K562 (cell line): ENCODE measurements at regions not wholly inside any gene's neighbourhood (a gene's known extent, or its start where the extent isn't known, plus 50 kb on each side); places are given as distances from the start of the nearest gene placed in this dataset.

Source experiments
- ATAC-seq: fragments of 200-7000 bp; cut with Tn5 transposase; 3 replicates; pipeline ENCODE4 v1.9.1; 2020; ENCODE audit warnings: moderate library complexity
- BruUV-seq: library from RNA; stranded (reverse); fragments of 400-500 nt; replicated peaks from 2 replicates; lab custom pipeline; 2021; lab: Mats Ljungman, UMichigan
- CTCF ChIA-PET: fragments of 300-600 bp; formaldehyde crosslinking; extraction: SDS; loops from one replicate; lab custom pipeline; 2021; ENCODE audit warnings: low intra/inter-chr PET ratio; lab: Yijun Ruan, JAX
- POLR2A ChIA-PET: fragments of 300-600, 350-650 bp; sonication (Branson Sonifier 250); formaldehyde crosslinking; extraction: SDS; loops from one replicate; lab custom pipeline; 2021; ENCODE audit warnings: antibody characterized with exemption, inconsistent platforms; lab: Yijun Ruan, JAX
- DNase-seq, 4 experiments: peaks; one replicate each; pipeline versions ENCODE4 v3.0.0 to v3.0.0-alpha.2; 2011 to 2018; ENCODE audit warnings: low spot score in 3 of 4, mixed read lengths in 3 of 4; ENCODE audit errors: extremely low read depth in 1 of 4
- FAIRE-seq: peaks from 2 replicates; lab custom pipeline; 2011; peaks lifted over from hg19 to GRCh38; lab: Jason Lieb, UNC
- H2AFZ ChIP-seq: 2 replicates; pipeline ENCODE4 v1.6.0; 2011; ENCODE audit warnings: low read depth, low read length, control low read depth, inconsistent platforms
- H3K27ac ChIP-seq: fragments of 200-600 bp; 3 replicates; pipeline ENCODE4 v1.8.0; 2011; ENCODE audit warnings: low read depth, mild to moderate bottlenecking, control low read depth, inconsistent platforms, low read length, moderate library complexity, mixed read lengths; ENCODE audit errors: extremely low read depth
- H3K27me3 ChIP-seq, 2 experiments: fragments of 300-600 bp in 1 of 2; 2 replicates in 1 of 2; 3 replicates in 1 of 2; pipeline versions ENCODE4 v1.6.0 to v1.8.0; 2011; ENCODE audit warnings: inconsistent platforms in 2 of 2, low read length in 2 of 2, mild to moderate bottlenecking in 1 of 2, mixed read lengths in 1 of 2, moderate library complexity in 1 of 2; ENCODE audit not compliant: control insufficient read depth in 2 of 2, insufficient read depth in 2 of 2
- H3K36me3 ChIP-seq: fragments of 300-600 bp; 3 replicates; pipeline ENCODE4 v1.8.0; 2011; ENCODE audit warnings: mild to moderate bottlenecking, low read length, inconsistent platforms; ENCODE audit not compliant: control insufficient read depth, insufficient read depth
- H3K4me1 ChIP-seq, 2 experiments: fragments of 200-600 bp in 1 of 2; replicated peaks in 1 of 2; 2 replicates in 1 of 2; 3 replicates in 1 of 2; pipeline versions ENCODE4 v1.5.1 to v1.8.0; 2011; ENCODE audit warnings: inconsistent platforms in 2 of 2, low read length in 2 of 2, mild to moderate bottlenecking in 1 of 2, mixed read lengths in 1 of 2, moderate library complexity in 1 of 2; ENCODE audit not compliant: control insufficient read depth in 2 of 2, insufficient read depth in 2 of 2
- H3K4me2 ChIP-seq: 2 replicates; pipeline ENCODE4 v1.6.1; 2011; ENCODE audit warnings: low read length, control low read depth, inconsistent platforms, mixed read lengths; ENCODE audit not compliant: insufficient read depth
- H3K4me3 ChIP-seq: fragments of 200-600 bp; sonication (generic), shearing (Covaris generic); 2 replicates; pipeline ENCODE4 v1.5.1; 2016; ENCODE audit warnings: control low read depth, inconsistent platforms
- H3K79me2 ChIP-seq: fragments of 200-600 bp; 3 replicates; pipeline ENCODE4 v1.8.0; 2011; ENCODE audit warnings: low read length, inconsistent platforms; ENCODE audit not compliant: control insufficient read depth, insufficient read depth
- H3K9ac ChIP-seq, 2 experiments: 2 replicates each; pipeline versions ENCODE4 v1.6.0 to v1.6.1; 2011; ENCODE audit warnings: low read depth in 2 of 2, low read length in 2 of 2, control low read depth in 1 of 2, inconsistent platforms in 1 of 2, mild to moderate bottlenecking in 1 of 2, mixed read lengths in 1 of 2; ENCODE audit not compliant: insufficient read depth in 1 of 2
- H3K9me1 ChIP-seq: one replicate; pipeline ENCODE4 v1.6.0; 2011; ENCODE audit warnings: inconsistent platforms, mild to moderate bottlenecking, low read length, moderate library complexity; ENCODE audit not compliant: control insufficient read depth, insufficient read depth
- H3K9me3 ChIP-seq: replicated peaks from 2 replicates; pipeline ENCODE4 v1.5.1; 2011; ENCODE audit warnings: low read depth, low read length, inconsistent platforms; ENCODE audit not compliant: control insufficient read depth, insufficient read depth
- H4K20me1 ChIP-seq: replicated peaks from 2 replicates; pipeline ENCODE4 v1.6.1; 2011; ENCODE audit warnings: low read length, inconsistent platforms, mixed read lengths; ENCODE audit not compliant: control insufficient read depth, insufficient read depth
- BRF1 ChIP-seq: IDR thresholded peaks from 3 replicates; pipeline ENCODE4 v1.6.1; 2011; ENCODE audit warnings: borderline replicate concordance, mild to moderate bottlenecking; ENCODE audit not compliant: insufficient read length; ENCODE audit errors: extremely low read depth
- CBFA2T3 ChIP-seq: fragments of 450-650 bp; IDR thresholded peaks from 2 replicates; pipeline ENCODE4 v1.6.1; 2017
- E4F1 ChIP-seq: fragments of 250-450 bp; sonication (Bioruptor Pico); IDR thresholded peaks from 2 replicates; pipeline ENCODE4 v1.5.0; 2021; ENCODE audit warnings: mild to moderate bottlenecking, borderline replicate concordance
- FOSL1 ChIP-seq: fragments of 200-800 bp; sonication (Bioruptor generic); conservative IDR thresholded peaks from 2 replicates; pipeline ENCODE4 v1.6.1; 2016; ENCODE audit warnings: missing genetic modification characterization, missing compliant biosample characterization
- FOXK1 ChIP-seq: sonication (generic); formaldehyde crosslinking; IDR thresholded peaks from 2 replicates; pipeline ENCODE4 v1.8.0; 2022; ENCODE audit warnings: missing genetic modification reagents, mild to moderate bottlenecking, borderline replicate concordance
- HMG20A ChIP-seq: fragments of 450-650 bp; formaldehyde crosslinking; conservative IDR thresholded peaks from 2 replicates; pipeline ENCODE4 v1.4.0; 2020; ENCODE audit warnings: mild to moderate bottlenecking, mixed read lengths
- MAFG ChIP-seq: fragments of 450-650 bp; conservative IDR thresholded peaks from 2 replicates; pipeline ENCODE4 v1.6.1; 2016; ENCODE audit warnings: missing genetic modification characterization, missing compliant biosample characterization
- PTBP1 ChIP-seq: fragments of 200-400 bp; formaldehyde crosslinking; IDR thresholded peaks from 2 replicates; pipeline ENCODE4 v1.6.1; 2017; ENCODE audit warnings: low read depth, low read length
- RAD21 ChIP-seq, 2 experiments: fragments of 250-450 bp in 1 of 2; fragments of 450-650 bp in 1 of 2; sonication (Bioruptor Pico) in 1 of 2; formaldehyde crosslinking in 1 of 2; IDR thresholded peaks in 1 of 2; conservative IDR thresholded peaks in 1 of 2; 2 replicates each; pipeline versions ENCODE4 v1.4.0 to v1.8.0; 2020 to 2022; ENCODE audit warnings: mild to moderate bottlenecking in 2 of 2, moderate library complexity in 1 of 2
- RBBP5 ChIP-seq: fragments of 200-600 bp; sonication (generic); IDR thresholded peaks from 2 replicates; pipeline ENCODE4 v1.6.1; 2012; ENCODE audit warnings: borderline replicate concordance, mild to moderate bottlenecking, low read length, control low read depth, inconsistent platforms; ENCODE audit not compliant: insufficient read depth, poor library complexity, severe bottlenecking
- SNIP1 ChIP-seq: fragments of 450-650 bp; IDR thresholded peaks from 2 replicates; pipeline ENCODE4 v1.7.1; 2017; ENCODE audit warnings: low read depth, mild to moderate bottlenecking
- TAF7 ChIP-seq: fragments of 450-650 bp; IDR thresholded peaks from 2 replicates; pipeline ENCODE4 v1.6.1; 2016; ENCODE audit warnings: missing genetic modification characterization, missing compliant biosample characterization
- TAL1 ChIP-seq: fragments of 450-650 bp; IDR thresholded peaks from 2 replicates; pipeline ENCODE4 v1.6.1; 2016; ENCODE audit warnings: mild to moderate bottlenecking
- TGIF2 ChIP-seq: sonication (generic); formaldehyde crosslinking; IDR thresholded peaks from 2 replicates; pipeline ENCODE4 v1.8.1; 2022; ENCODE audit warnings: mild to moderate bottlenecking, missing genetic modification reagents, moderate library complexity
- THAP12 ChIP-seq: fragments of 250-450 bp; sonication (Bioruptor Pico); IDR thresholded peaks from 2 replicates; pipeline ENCODE4 v1.9.0; 2021; ENCODE audit warnings: mild to moderate bottlenecking, inconsistent platforms
- ZBTB12 ChIP-seq: fragments of 250-450 bp; sonication (Bioruptor Pico); IDR thresholded peaks from 2 replicates; pipeline ENCODE4 v1.4.0; 2020
- ZBTB8A ChIP-seq: fragments of 450-650 bp; IDR thresholded peaks from 2 replicates; pipeline ENCODE4 v1.6.1; 2018; ENCODE audit warnings: mild to moderate bottlenecking, moderate library complexity; ENCODE audit not compliant: partially characterized antibody
- ZNF140 ChIP-seq: fragments of 250-450 bp; sonication (Bioruptor Pico); IDR thresholded peaks from 2 replicates; pipeline ENCODE4 v1.8.0; 2021; ENCODE audit warnings: moderate library complexity, mild to moderate bottlenecking, inconsistent platforms
- ZNF77 ChIP-seq: fragments of 250-450 bp; sonication (Bioruptor Pico); IDR thresholded peaks from 2 replicates; pipeline ENCODE4 v1.5.0; 2020
- ZNF785 ChIP-seq: fragments of 250-450 bp; sonication (Bioruptor Pico); IDR thresholded peaks from 2 replicates; pipeline ENCODE4 v1.4.0; 2020; ENCODE audit warnings: mild to moderate bottlenecking
- WGBS: fragments of 100-300 bp; shearing (Covaris generic); methylation state at CpG from one replicate; pipeline ENCODE4 v1.1.6; 2016; ENCODE audit warnings: low coverage, mixed read lengths; ENCODE audit not compliant: insufficient coverage; ENCODE audit errors: missing lambda C conversion rate; 5-methylcytosine and 5-hydroxymethylcytosine counted together
- in situ Hi-C: fragments of 300-500 bp; cut with MboI; formaldehyde crosslinking; loops from 4 replicates; pipeline ENCODE4 v1.15.0; 2018; ENCODE audit warnings: inconsistent platforms, mixed read lengths
- intact Hi-C: fragments of 100-400 bp; cut with micrococcal nuclease; formaldehyde crosslinking; loops from 2 replicates; pipeline ENCODE4 v1.14.2; 2022

GRCh38 chr21:41651406-41651805 is 115.4 kb downstream of the RIPK4 start:
- H3K9me1 ChIP-seq: no peaks in the 10 kb centered on the region
- H3K9ac ChIP-seq: no peak overlapping the region
- intact Hi-C loops (no loop called here), in situ Hi-C loops (no loop called here)
- ATAC-seq (no peak), DNase-seq (no peak), FAIRE-seq (no peak)
- no peak overlapping the region for H3K27ac ChIP-seq
- H2AFZ ChIP-seq: no peak overlapping the region
- no TSS peak for BruUV-seq
- H3K4me1 ChIP-seq: no peaks in the 10 kb centered on the region
- no peak for TF ChIP-seq ZNF785 (CRISPR knock-in tag)
- no peak for TF ChIP-seq E4F1 (CRISPR knock-in tag)
- no peak for TF ChIP-seq BRF1
- no peak for TF ChIP-seq CBFA2T3
- no peak for TF ChIP-seq SNIP1
- no peak for TF ChIP-seq ZBTB8A
- no peak for TF ChIP-seq PTBP1
- no peak for TF ChIP-seq HMG20A (CRISPR knock-in tag)
- no peak for TF ChIP-seq FOSL1
- no peak for TF ChIP-seq ZNF77 (CRISPR knock-in tag)
- TF ChIP-seq MAFG (tag): no peak
- TF ChIP-seq ZBTB12 (CRISPR knock-in tag): no peak
- no peak for TF ChIP-seq RAD21 (CRISPR knock-in tag; conservative IDR thresholded peaks at IDR 0.05 in 1 of 2, IDR thresholded peaks at IDR 0.05 in 1 of 2)
- no peak for TF ChIP-seq TAF7
- no peak for TF ChIP-seq TAL1
- TF ChIP-seq ZNF140 (CRISPR knock-in tag): no peak
- no peak for TF ChIP-seq FOXK1
- no peak for TF ChIP-seq TGIF2
- no peak for TF ChIP-seq THAP12
- TF ChIP-seq RBBP5: no peak
- H3K4me2 ChIP-seq: no peak overlapping the region
- H4K20me1 ChIP-seq: no peaks in the 10 kb centered on the region; the same call in 1 of the 2 replicates
- 0% methylated on average over 8 of the region's 8 CpGs for WGBS
- H3K27me3 ChIP-seq: peaks cover 25 to 40% of the 10 kb centered on the region in 2 experiments
- CTCF ChIA-PET: no interaction called here
- no peaks in the 10 kb centered on the region for H3K79me2 ChIP-seq
- H3K36me3 ChIP-seq: no peaks in the 10 kb centered on the region
- POLR2A ChIA-PET: no interaction called here
- no peak overlapping the region for H3K4me3 ChIP-seq
- H3K9me3 ChIP-seq: no peaks in the 10 kb centered on the region
